A549 (cell line): ENCODE measurements at regions not wholly inside any gene's neighbourhood (a gene's known extent, or its start where the extent isn't known, plus 50 kb on each side); places are given as distances from the start of the nearest gene placed in this dataset.

Source experiments
- ATAC-seq, 2 experiments: fragments of 200-7000 bp in 1 of 2; fragments of >200 bp in 1 of 2; cut with Nextera tagmentation in 1 of 2; cut with Tn5 transposase in 1 of 2; 3 replicates each; pipeline versions ENCODE4 v1.8.0 to v1.9.1; 2018 to 2020; ENCODE audit warnings: mild to moderate bottlenecking in 1 of 2, moderate library complexity in 1 of 2
- CTCF ChIA-PET: fragments of 300-600 bp; sonication (Branson Sonifier 250); formaldehyde crosslinking; extraction: SDS; loops from one replicate; lab custom pipeline; 2021; ENCODE audit warnings: antibody characterized with exemption, inconsistent platforms; lab: Yijun Ruan, JAX
- POLR2A ChIA-PET: fragments of 350-600 bp; formaldehyde crosslinking; extraction: SDS; loops from one replicate; lab custom pipeline; 2021; ENCODE audit warnings: antibody characterized with exemption, inconsistent platforms; lab: Yijun Ruan, JAX
- DNase-seq, 2 experiments: peaks; one replicate each; pipeline versions ENCODE4 v3.0.0 to v3.0.0-alpha.2; 2011 to 2016; ENCODE audit warnings: low read depth in 1 of 2, low spot score in 1 of 2
- FAIRE-seq: peaks from 2 replicates; lab custom pipeline; 2011; peaks lifted over from hg19 to GRCh38; lab: Jason Lieb, UNC
- H3K27ac ChIP-seq, 2 experiments: fragments of >200 bp; sonication (Bioruptor Twin); formaldehyde crosslinking; 3 replicates each; pipeline ENCODE4 v1.5.1; 2016 to 2017
- H3K4me1 ChIP-seq: fragments of >200 bp; sonication (Bioruptor Twin); formaldehyde crosslinking; 3 replicates; pipeline ENCODE4 v1.6.1; 2016
- H3K4me2 ChIP-seq: fragments of >200 bp; sonication (Bioruptor Twin); formaldehyde crosslinking; 3 replicates; pipeline ENCODE4 v1.6.1; 2016
- H3K4me3 ChIP-seq: fragments of >200 bp; sonication (Bioruptor Twin); formaldehyde crosslinking; 3 replicates; pipeline ENCODE4 v1.5.1; 2016
- H3K9me3 ChIP-seq: fragments of >200 bp; sonication (Bioruptor Twin); formaldehyde crosslinking; 3 replicates; pipeline ENCODE4 v1.6.1; 2016
- BHLHE40 ChIP-seq: IDR thresholded peaks from 2 replicates; pipeline ENCODE4 v1.6.1; 2012; ENCODE audit warnings: low read depth, low read length, inconsistent platforms
- EHF ChIP-seq: fragments of 250-450 bp; sonication (Bioruptor Pico); IDR thresholded peaks from 2 replicates; pipeline ENCODE4 v1.5.0; 2020; ENCODE audit warnings: mild to moderate bottlenecking
- EP300 ChIP-seq, 2 experiments: fragments of >200 bp; sonication (Bioruptor Twin); formaldehyde crosslinking; IDR thresholded peaks; 2 replicates in 1 of 2; 3 replicates in 1 of 2; pipeline ENCODE4 v1.6.1; 2016 to 2017
- FOSB ChIP-seq: fragments of 250-450 bp; sonication (Bioruptor Pico); IDR thresholded peaks from 2 replicates; pipeline ENCODE4 v1.5.0; 2020; ENCODE audit warnings: mild to moderate bottlenecking, moderate library complexity
- HDAC2 ChIP-seq: fragments of 200-600 bp; sonication (generic); IDR thresholded peaks from 2 replicates; pipeline ENCODE4 v1.6.1; 2016
- HOXB13 ChIP-seq: fragments of 250-450 bp; sonication (Bioruptor Pico); IDR thresholded peaks from 2 replicates; pipeline ENCODE4 v1.5.0; 2020; ENCODE audit warnings: low read depth, mild to moderate bottlenecking, moderate library complexity
- HOXB5 ChIP-seq: fragments of 250-450 bp; sonication (Bioruptor Pico); IDR thresholded peaks from 2 replicates; pipeline ENCODE4 v1.5.0; 2020; ENCODE audit warnings: mild to moderate bottlenecking, moderate library complexity
- JUN ChIP-seq, 2 experiments: fragments of >200 bp; sonication (Bioruptor Twin); formaldehyde crosslinking; IDR thresholded peaks; 2 replicates in 1 of 2; 3 replicates in 1 of 2; pipeline ENCODE4 v1.6.1; 2016 to 2017
- NPAS2 ChIP-seq: fragments of 250-450 bp; sonication (Bioruptor Pico); IDR thresholded peaks from 2 replicates; pipeline ENCODE4 v1.8.0; 2022; ENCODE audit warnings: mild to moderate bottlenecking, moderate library complexity, borderline replicate concordance
- POLR2A ChIP-seq: IDR thresholded peaks from 2 replicates; pipeline ENCODE4 v1.6.1; 2012; ENCODE audit warnings: mild to moderate bottlenecking, low read length
- RAD21 ChIP-seq, 2 experiments: fragments of >200 bp in 1 of 2; sonication (Bioruptor Twin) in 1 of 2; formaldehyde crosslinking in 1 of 2; IDR thresholded peaks in 1 of 2; conservative IDR thresholded peaks in 1 of 2; 2 replicates in 1 of 2; 3 replicates in 1 of 2; pipeline ENCODE4 v1.6.1; 2012 to 2018; ENCODE audit warnings: inconsistent platforms in 1 of 2
- RARB ChIP-seq: fragments of 250-450 bp; sonication (Bioruptor Pico); IDR thresholded peaks from 2 replicates; pipeline ENCODE4 v1.8.0; 2021; ENCODE audit warnings: mild to moderate bottlenecking, moderate library complexity
- RFX5 ChIP-seq: fragments of 450-650 bp; IDR thresholded peaks from 2 replicates; pipeline ENCODE4 v1.7.1; 2014; ENCODE audit warnings: antibody characterized with exemption, mild to moderate bottlenecking, moderate library complexity
- SMC3 ChIP-seq: fragments of >200 bp; sonication (Bioruptor Twin); formaldehyde crosslinking; IDR thresholded peaks from 3 replicates; pipeline ENCODE4 v1.6.1; 2018; ENCODE audit warnings: inconsistent platforms
- TP53 ChIP-seq: fragments of 250-450 bp; sonication (Bioruptor Pico); IDR thresholded peaks from 2 replicates; pipeline ENCODE4 v1.5.0; 2021; ENCODE audit warnings: mild to moderate bottlenecking, moderate library complexity
- ZC3H11A ChIP-seq: fragments of 450-650 bp; IDR thresholded peaks from 2 replicates; pipeline ENCODE4 v1.6.1; 2014; ENCODE audit warnings: antibody characterized with exemption, mild to moderate bottlenecking
- WGBS: methylation state at CpG from one replicate; pipeline ENCODE4 v1.1.6; 2017; ENCODE audit errors: missing lambda C conversion rate; 5-methylcytosine and 5-hydroxymethylcytosine counted together
- TF ChIP-seq, protein P1 (sequence below): IDR thresholded peaks from 2 replicates; pipeline ENCODE4 v1.6.1; 2012
- TF ChIP-seq, protein P2 (sequence below): IDR thresholded peaks from 2 replicates; pipeline ENCODE4 v1.6.1; 2012; ENCODE audit warnings: low read depth, borderline replicate concordance
- TF ChIP-seq, protein P3 (sequence below): fragments of 250-450 bp; sonication (Bioruptor Pico); IDR thresholded peaks from 2 replicates; pipeline ENCODE4 v1.5.0; 2020; ENCODE audit warnings: low read depth, mild to moderate bottlenecking, moderate library complexity
- TF ChIP-seq, protein P4 (sequence below): fragments of 200-600 bp; sonication (generic); IDR thresholded peaks from 2 replicates; pipeline ENCODE4 v1.6.1; 2016; ENCODE audit warnings: antibody characterized with exemption, mild to moderate bottlenecking, moderate library complexity
- TF ChIP-seq, protein P5 (sequence below): IDR thresholded peaks from 2 replicates; pipeline ENCODE4 v1.6.1; 2012

DNA sequence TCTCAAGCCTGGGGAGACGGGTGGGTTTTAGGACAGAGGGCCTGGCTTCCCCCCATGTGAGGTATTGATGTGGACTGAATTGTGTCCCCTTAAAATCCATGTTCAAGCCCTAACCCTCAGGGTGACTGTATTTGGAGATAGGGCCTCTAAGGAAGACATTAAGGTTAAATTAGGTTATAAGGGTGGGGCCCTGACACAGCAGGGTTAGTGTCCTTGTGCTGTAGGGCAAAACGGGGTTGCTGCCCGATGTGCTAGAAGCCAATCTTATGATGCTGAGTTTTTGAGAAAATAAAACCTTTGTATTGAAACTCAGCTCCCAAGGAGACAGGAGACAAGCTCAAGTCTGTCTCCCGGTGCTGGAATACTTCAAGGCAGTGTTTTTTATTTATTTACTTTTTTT lies 71.1 kb upstream of the NUP50 start:
- FAIRE-seq (no peak), ATAC-seq (no peak), DNase-seq (no peak)
- 0 out of 3 replicates have a peak, but pooled peaks cover 4% of the 10 kb centered on the region for H3K4me1 ChIP-seq
- no peaks in the 10 kb centered on the region for H3K9me3 ChIP-seq
- TF ChIP-seq RAD21 (conservative IDR thresholded peaks at IDR 0.05 in 1 of 2, IDR thresholded peaks at IDR 0.05 in 1 of 2), result no peak
- TF ChIP-seq, protein P1, sequence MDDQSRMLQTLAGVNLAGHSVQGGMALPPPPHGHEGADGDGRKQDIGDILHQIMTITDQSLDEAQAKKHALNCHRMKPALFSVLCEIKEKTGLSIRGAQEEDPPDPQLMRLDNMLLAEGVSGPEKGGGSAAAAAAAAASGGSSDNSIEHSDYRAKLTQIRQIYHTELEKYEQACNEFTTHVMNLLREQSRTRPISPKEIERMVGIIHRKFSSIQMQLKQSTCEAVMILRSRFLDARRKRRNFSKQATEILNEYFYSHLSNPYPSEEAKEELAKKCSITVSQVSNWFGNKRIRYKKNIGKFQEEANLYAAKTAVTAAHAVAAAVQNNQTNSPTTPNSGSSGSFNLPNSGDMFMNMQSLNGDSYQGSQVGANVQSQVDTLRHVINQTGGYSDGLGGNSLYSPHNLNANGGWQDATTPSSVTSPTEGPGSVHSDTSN, result no peak
- no peak for TF ChIP-seq EP300 (IDR thresholded peaks at IDR 0.05)
- no peak for TF ChIP-seq RARB
- TF ChIP-seq ZC3H11A, result no peak
- TF ChIP-seq, protein P2, sequence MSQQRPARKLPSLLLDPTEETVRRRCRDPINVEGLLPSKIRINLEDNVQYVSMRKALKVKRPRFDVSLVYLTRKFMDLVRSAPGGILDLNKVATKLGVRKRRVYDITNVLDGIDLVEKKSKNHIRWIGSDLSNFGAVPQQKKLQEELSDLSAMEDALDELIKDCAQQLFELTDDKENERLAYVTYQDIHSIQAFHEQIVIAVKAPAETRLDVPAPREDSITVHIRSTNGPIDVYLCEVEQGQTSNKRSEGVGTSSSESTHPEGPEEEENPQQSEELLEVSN, result no peak
- ChIA-PET CTCF (interaction anchor here (0.6 to 4.5 kb wide), 4 partner anchors 8 to 942 kb away, joined by 3 to 22 read pairs (median 4); no protein-coding TSS in a partner anchor), POLR2A (no interaction called here)
- 67% methylated on average over 4 of the region's 4 CpGs for whole genome bisulfite sequencing
- no peak overlapping the region for H3K4me2 ChIP-seq
- H3K4me3 ChIP-seq, result no peak overlapping the region
- H3K27ac ChIP-seq, result no peak overlapping the region

DNA sequence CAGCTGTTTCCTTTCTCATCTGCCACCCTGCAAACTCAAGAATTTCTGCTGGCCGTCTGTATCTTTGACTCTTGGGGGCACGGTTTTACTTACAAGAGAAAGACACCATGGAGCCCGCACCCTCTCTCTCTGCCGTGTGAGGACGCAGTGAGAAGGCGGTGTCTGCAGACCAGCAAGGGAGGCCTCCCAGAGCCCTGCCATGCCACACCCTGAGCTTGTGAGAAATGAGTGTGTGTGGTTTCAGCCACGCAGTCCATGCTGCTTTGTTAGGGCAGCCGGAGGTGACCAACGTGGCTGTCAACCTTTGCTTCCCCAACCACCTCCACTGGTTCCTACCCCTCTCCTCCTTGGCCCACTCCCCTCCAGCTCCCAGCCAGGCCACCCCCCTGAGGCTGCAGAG lies 70.1 kb upstream of the NUP50 start:
- Histone ChIP-seq H3K4me2 (no peak overlapping the region), H3K4me1 (0 out of 3 replicates have a peak, but pooled peaks cover 4% of the 10 kb centered on the region), H3K4me3 (no peak overlapping the region), H3K27ac (no peak overlapping the region), H3K9me3 (no peaks in the 10 kb centered on the region)
- DNase-seq (no peak), ATAC-seq (no peak), FAIRE-seq (no peak)
- ChIA-PET CTCF (interaction anchor here (0.6 to 4.5 kb wide), 4 partner anchors 9 to 274 kb away, joined by 3 to 22 read pairs (median 6); no protein-coding TSS in a partner anchor), POLR2A (no interaction called here)
- 69% methylated on average over 8 of the region's 9 CpGs for WGBS
- TF ChIP-seq RFX5, result no peak
- no peak for TF ChIP-seq NPAS2
- TF ChIP-seq HOXB13 (CRISPR knock-in tag), result no peak
- TF ChIP-seq POLR2A, result no peak
- TF ChIP-seq SMC3, result no peak
- TF ChIP-seq HDAC2, result no peak
- TF ChIP-seq, protein P3, sequence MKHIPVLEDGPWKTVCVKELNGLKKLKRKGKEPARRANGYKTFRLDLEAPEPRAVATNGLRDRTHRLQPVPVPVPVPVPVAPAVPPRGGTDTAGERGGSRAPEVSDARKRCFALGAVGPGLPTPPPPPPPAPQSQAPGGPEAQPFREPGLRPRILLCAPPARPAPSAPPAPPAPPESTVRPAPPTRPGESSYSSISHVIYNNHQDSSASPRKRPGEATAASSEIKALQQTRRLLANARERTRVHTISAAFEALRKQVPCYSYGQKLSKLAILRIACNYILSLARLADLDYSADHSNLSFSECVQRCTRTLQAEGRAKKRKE (CRISPR knock-in tag), result no peak
- no peak for TF ChIP-seq FOSB (CRISPR knock-in tag)
- TF ChIP-seq JUN (IDR thresholded peaks at IDR 0.05), result no peak
- TF ChIP-seq, protein P4, sequence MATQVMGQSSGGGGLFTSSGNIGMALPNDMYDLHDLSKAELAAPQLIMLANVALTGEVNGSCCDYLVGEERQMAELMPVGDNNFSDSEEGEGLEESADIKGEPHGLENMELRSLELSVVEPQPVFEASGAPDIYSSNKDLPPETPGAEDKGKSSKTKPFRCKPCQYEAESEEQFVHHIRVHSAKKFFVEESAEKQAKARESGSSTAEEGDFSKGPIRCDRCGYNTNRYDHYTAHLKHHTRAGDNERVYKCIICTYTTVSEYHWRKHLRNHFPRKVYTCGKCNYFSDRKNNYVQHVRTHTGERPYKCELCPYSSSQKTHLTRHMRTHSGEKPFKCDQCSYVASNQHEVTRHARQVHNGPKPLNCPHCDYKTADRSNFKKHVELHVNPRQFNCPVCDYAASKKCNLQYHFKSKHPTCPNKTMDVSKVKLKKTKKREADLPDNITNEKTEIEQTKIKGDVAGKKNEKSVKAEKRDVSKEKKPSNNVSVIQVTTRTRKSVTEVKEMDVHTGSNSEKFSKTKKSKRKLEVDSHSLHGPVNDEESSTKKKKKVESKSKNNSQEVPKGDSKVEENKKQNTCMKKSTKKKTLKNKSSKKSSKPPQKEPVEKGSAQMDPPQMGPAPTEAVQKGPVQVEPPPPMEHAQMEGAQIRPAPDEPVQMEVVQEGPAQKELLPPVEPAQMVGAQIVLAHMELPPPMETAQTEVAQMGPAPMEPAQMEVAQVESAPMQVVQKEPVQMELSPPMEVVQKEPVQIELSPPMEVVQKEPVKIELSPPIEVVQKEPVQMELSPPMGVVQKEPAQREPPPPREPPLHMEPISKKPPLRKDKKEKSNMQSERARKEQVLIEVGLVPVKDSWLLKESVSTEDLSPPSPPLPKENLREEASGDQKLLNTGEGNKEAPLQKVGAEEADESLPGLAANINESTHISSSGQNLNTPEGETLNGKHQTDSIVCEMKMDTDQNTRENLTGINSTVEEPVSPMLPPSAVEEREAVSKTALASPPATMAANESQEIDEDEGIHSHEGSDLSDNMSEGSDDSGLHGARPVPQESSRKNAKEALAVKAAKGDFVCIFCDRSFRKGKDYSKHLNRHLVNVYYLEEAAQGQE, result no peak

DNA sequence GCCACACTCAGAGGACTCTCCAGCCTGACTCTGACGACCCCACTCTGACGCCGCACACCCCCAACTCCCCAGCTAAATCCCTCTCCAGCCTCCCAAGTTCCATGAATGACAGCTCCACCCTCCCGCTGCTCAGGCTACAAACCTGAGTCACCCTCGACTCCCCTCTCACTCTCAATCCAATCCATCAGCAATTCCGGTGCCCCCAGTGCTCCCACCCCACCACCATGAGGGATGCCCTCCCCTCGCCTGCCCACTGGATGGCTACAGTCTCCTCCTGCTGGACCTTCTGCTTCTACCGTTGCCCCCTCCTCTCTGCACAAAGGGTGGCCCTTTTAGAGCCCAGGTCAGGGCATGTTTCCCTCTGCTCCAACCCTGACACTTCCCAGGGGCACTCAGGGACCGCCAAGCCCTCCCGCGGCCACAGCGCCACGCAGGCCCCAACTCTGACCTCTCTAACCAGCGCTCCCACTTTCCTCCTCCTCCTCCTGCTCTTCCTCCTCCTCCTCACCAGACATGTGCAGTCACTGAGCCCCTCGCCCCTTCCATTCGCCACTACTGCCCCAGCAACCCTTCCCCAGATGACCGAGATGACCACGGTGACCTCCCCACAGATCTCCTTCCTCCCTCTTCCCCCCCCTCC lies 69.5 kb upstream of the NUP50 start:
- TF ChIP-seq BHLHE40 (no peak), EHF (CRISPR knock-in tag) (no peak), HOXB5 (CRISPR knock-in tag) (no peak), TP53 (CRISPR knock-in tag) (no peak)
- TF ChIP-seq, protein P5, sequence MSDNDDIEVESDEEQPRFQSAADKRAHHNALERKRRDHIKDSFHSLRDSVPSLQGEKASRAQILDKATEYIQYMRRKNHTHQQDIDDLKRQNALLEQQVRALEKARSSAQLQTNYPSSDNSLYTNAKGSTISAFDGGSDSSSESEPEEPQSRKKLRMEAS, result no peak
- ChIA-PET CTCF (interaction anchor here (2.3 to 4.5 kb wide), 4 partner anchors 14 to 274 kb away, joined by 10 to 22 read pairs (median 14); no protein-coding TSS in a partner anchor), POLR2A (no interaction called here)
- Histone ChIP-seq H3K27ac (no peak overlapping the region), H3K4me1 (0 out of 3 replicates have a peak, but pooled peaks cover 4% of the 10 kb centered on the region), H3K9me3 (no peaks in the 10 kb centered on the region), H3K4me2 (no peak overlapping the region), H3K4me3 (no peak overlapping the region)
- 48% methylated on average over 16 of the region's 18 CpGs for WGBS
- ATAC-seq (no peak), FAIRE-seq (no peak), DNase-seq (no peak)
